Activated CD4-positive, alpha-beta T cell treated with anti-CD3 and anti-CD28 coated beads, Interleukin-2, amount 10 ng/mL, durations not matched to agents 7 days and 5 days (primary cell): ENCODE measurements at regions not wholly inside any gene's neighbourhood (a gene's known extent, or its start where the extent isn't known, plus 50 kb on each side); places are given as distances from the start of the nearest gene placed in this dataset.

Experiments used
- CTCF ChIA-PET: fragments of 350-600 bp; sonication (Branson Sonifier 250); formaldehyde crosslinking; loops from one replicate; lab custom pipeline; 2021; ENCODE audit warnings: antibody characterized with exemption; lab: Charles Lee
- POLR2A ChIA-PET: fragments of 350-600 bp; sonication (Branson Sonifier 250); formaldehyde crosslinking; loops from one replicate; lab custom pipeline; 2021; ENCODE audit warnings: antibody characterized with exemption; lab: Charles Lee
- DNase-seq: peaks from one replicate; pipeline ENCODE4 v3.0.0-alpha.2; 2020
- H3K27ac Mint-ChIP-seq: one replicate; pipeline ENCODE4 v1.8.0; 2021; ENCODE audit warnings: mild to moderate bottlenecking, moderate library complexity, mixed read lengths
- H3K27me3 Mint-ChIP-seq: one replicate; pipeline ENCODE4 v1.8.0; 2021; ENCODE audit warnings: mixed read lengths
- H3K36me3 Mint-ChIP-seq: one replicate; pipeline ENCODE4 v1.8.0; 2021; ENCODE audit warnings: low read depth, mixed read lengths
- H3K4me1 Mint-ChIP-seq: one replicate; pipeline ENCODE4 v1.8.0; 2021; ENCODE audit warnings: mixed read lengths
- H3K4me3 Mint-ChIP-seq: one replicate; pipeline ENCODE4 v1.8.0; 2021; ENCODE audit warnings: mild to moderate bottlenecking, moderate library complexity, mixed read lengths
- H3K9me3 Mint-ChIP-seq: one replicate; pipeline ENCODE4 v1.8.0; 2021; ENCODE audit warnings: mixed read lengths

GRCh38 chr14:53581504-53581903, 375.1 kb downstream of the BMP4 start:
- Mint-ChIP-seq H3K4me3 (no peak overlapping the region), H3K4me1 (no peaks in the 10 kb centered on the region), H3K27me3 (no peaks in the 10 kb centered on the region), H3K27ac (no peak overlapping the region), H3K9me3 (no peaks in the 10 kb centered on the region), H3K36me3 (no peaks in the 10 kb centered on the region)
- ChIA-PET POLR2A (no interaction called here), CTCF (no interaction called here)
- no peak for DNase-seq

GRCh38 chr14:53571641-53572328, 384.8 kb downstream of the BMP4 start:
- Mint-ChIP-seq H3K27me3 (peaks cover 9% of the 10 kb centered on the region), H3K4me1 (no peaks in the 10 kb centered on the region), H3K27ac (no peak overlapping the region), H3K9me3 (no peaks in the 10 kb centered on the region), H3K4me3 (no peak overlapping the region), H3K36me3 (no peaks in the 10 kb centered on the region)
- CTCF ChIA-PET: no interaction called here
- POLR2A ChIA-PET: no interaction called here
- DNase-seq: no peak

- Mint-ChIP-seq H3K36me3 (no peaks in the 10 kb centered on the region), H3K27me3 (peaks cover 9% of the 10 kb centered on the region), H3K27ac (no peak overlapping the region), H3K4me1 (no peaks in the 10 kb centered on the region), H3K9me3 (no peaks in the 10 kb centered on the region), H3K4me3 (no peak overlapping the region)
- no peak for DNase-seq
- POLR2A ChIA-PET: no interaction called here
- CTCF ChIA-PET: no interaction called here
Measured at GRCh38 chr14:53570411-53571387, 385.9 kb downstream of the BMP4 start.

GRCh38 chr14:53569446-53569845, 387.2 kb downstream of the BMP4 start:
- Mint-ChIP-seq H3K4me3 (no peak overlapping the region), H3K9me3 (no peaks in the 10 kb centered on the region), H3K27me3 (peaks cover 9% of the 10 kb centered on the region), H3K36me3 (no peaks in the 10 kb centered on the region), H3K4me1 (no peaks in the 10 kb centered on the region), H3K27ac (no peak overlapping the region)
- DNase-seq: no peak
- ChIA-PET CTCF (no interaction called here), POLR2A (no interaction called here)

- H3K36me3 Mint-ChIP-seq: no peaks in the 10 kb centered on the region
- H3K4me3 Mint-ChIP-seq: no peak overlapping the region
- H3K27me3 Mint-ChIP-seq: peaks cover 9% of the 10 kb centered on the region
- H3K9me3 Mint-ChIP-seq: no peaks in the 10 kb centered on the region
- ChIA-PET CTCF (no interaction called here), POLR2A (no interaction called here)
- H3K4me1 Mint-ChIP-seq: no peaks in the 10 kb centered on the region
- DNase-seq: no peak
- no peak overlapping the region for H3K27ac Mint-ChIP-seq
Measured at GRCh38 chr14:53567236-53567780, 389.3 kb downstream of the BMP4 start.

- no peak overlapping the region for H3K27ac Mint-ChIP-seq
- no peaks in the 10 kb centered on the region for H3K4me1 Mint-ChIP-seq
- no peaks in the 10 kb centered on the region for H3K36me3 Mint-ChIP-seq
- no peaks in the 10 kb centered on the region for H3K27me3 Mint-ChIP-seq
- H3K4me3 Mint-ChIP-seq: no peak overlapping the region
- ChIA-PET POLR2A (no interaction called here), CTCF (no interaction called here)
- no peak for DNase-seq
- no peaks in the 10 kb centered on the region for H3K9me3 Mint-ChIP-seq
Measured at GRCh38 chr14:53564870-53565269, 391.8 kb downstream of the BMP4 start.

GRCh38 chr14:53563628-53564027, 393.0 kb downstream of the BMP4 start:
- H3K36me3 Mint-ChIP-seq: no peaks in the 10 kb centered on the region

GRCh38 chr14:53553221-53553620, 400.1 kb upstream of the DDHD1 start:
- no peak for DNase-seq
- Mint-ChIP-seq H3K36me3 (no peaks in the 10 kb centered on the region), H3K4me3 (no peak overlapping the region), H3K4me1 (no peaks in the 10 kb centered on the region), H3K9me3 (peaks cover 5% of the 10 kb centered on the region), H3K27ac (no peak overlapping the region), H3K27me3 (no peaks in the 10 kb centered on the region)
- POLR2A ChIA-PET: no interaction called here
- CTCF ChIA-PET: no interaction called here

More at GRCh38 chr14:53563628-53564027, 393.0 kb downstream of the BMP4 start:
- Mint-ChIP-seq H3K4me1 (no peaks in the 10 kb centered on the region), H3K27ac (no peak overlapping the region), H3K9me3 (no peaks in the 10 kb centered on the region), H3K27me3 (no peaks in the 10 kb centered on the region), H3K4me3 (no peak overlapping the region)
- no peak for DNase-seq
- ChIA-PET CTCF (no interaction called here), POLR2A (no interaction called here)

GRCh38 chr14:53551862-53552261, 398.7 kb upstream of the DDHD1 start:
- no peak overlapping the region for H3K27ac Mint-ChIP-seq
- H3K4me3 Mint-ChIP-seq: no peak overlapping the region
- no peaks in the 10 kb centered on the region for H3K9me3 Mint-ChIP-seq
- ChIA-PET CTCF (no interaction called here), POLR2A (no interaction called here)
- no peaks in the 10 kb centered on the region for H3K36me3 Mint-ChIP-seq
- no peak for DNase-seq
- H3K4me1 Mint-ChIP-seq: no peaks in the 10 kb centered on the region
- no peaks in the 10 kb centered on the region for H3K27me3 Mint-ChIP-seq

- Mint-ChIP-seq H3K4me1 (no peaks in the 10 kb centered on the region), H3K36me3 (no peaks in the 10 kb centered on the region), H3K27me3 (no peaks in the 10 kb centered on the region), H3K27ac (no peak overlapping the region), H3K4me3 (no peak overlapping the region), H3K9me3 (no peaks in the 10 kb centered on the region)
- CTCF ChIA-PET: no interaction called here
- DNase-seq: no peak
- POLR2A ChIA-PET: no interaction called here
Measured at GRCh38 chr14:53550776-53551175, 397.7 kb upstream of the DDHD1 start.

- H3K36me3 Mint-ChIP-seq: no peaks in the 10 kb centered on the region
Measured at GRCh38 chr14:53549956-53550355, 396.8 kb upstream of the DDHD1 start.

GRCh38 chr14:53547593-53547992, 394.5 kb upstream of the DDHD1 start:
- POLR2A ChIA-PET: no interaction called here
- CTCF ChIA-PET: no interaction called here
- H3K27ac Mint-ChIP-seq: no peak overlapping the region
- DNase-seq: no peak
- no peaks in the 10 kb centered on the region for H3K27me3 Mint-ChIP-seq
- H3K4me1 Mint-ChIP-seq: no peaks in the 10 kb centered on the region
- H3K9me3 Mint-ChIP-seq: no peaks in the 10 kb centered on the region
- H3K4me3 Mint-ChIP-seq: no peak overlapping the region
- H3K36me3 Mint-ChIP-seq: no peaks in the 10 kb centered on the region

More at GRCh38 chr14:53549956-53550355, 396.8 kb upstream of the DDHD1 start:
- ChIA-PET CTCF (no interaction called here), POLR2A (no interaction called here)
- H3K4me3 Mint-ChIP-seq: no peak overlapping the region
- no peak overlapping the region for H3K27ac Mint-ChIP-seq
- H3K27me3 Mint-ChIP-seq: no peaks in the 10 kb centered on the region
- H3K9me3 Mint-ChIP-seq: no peaks in the 10 kb centered on the region
- no peaks in the 10 kb centered on the region for H3K4me1 Mint-ChIP-seq
- no peak for DNase-seq

- Mint-ChIP-seq H3K27me3 (no peaks in the 10 kb centered on the region), H3K9me3 (no peaks in the 10 kb centered on the region), H3K4me3 (no peak overlapping the region), H3K27ac (no peak overlapping the region), H3K4me1 (no peaks in the 10 kb centered on the region), H3K36me3 (no peaks in the 10 kb centered on the region)
- CTCF ChIA-PET: no interaction called here
- DNase-seq: no peak
- POLR2A ChIA-PET: no interaction called here
Measured at GRCh38 chr14:53545217-53545616, 392.1 kb upstream of the DDHD1 start.
